NCI-H510A (cell line): ENCODE measurements at regions not wholly inside any gene's neighbourhood (a gene's known extent, or its start where the extent isn't known, plus 50 kb on each side); places are given as distances from the start of the nearest gene placed in this dataset.
"Not testable (repeated sequence)": the region's sequence is repeated elsewhere in the genome, so short reads cannot be mapped to it uniquely, and the experiment has no call there.

Experiments used
- DNase-seq: peaks from one replicate; lab custom pipeline; 2025; lab: John Stamatoyannopoulos, UW

GRCh38 chr9:31808766-31809165 is 575.7 kb upstream of the ACO1 start:
- DNase-seq: no peak

GRCh38 chr9:31820426-31820825 is 564.0 kb upstream of the ACO1 start:
- no peak for DNase-seq

GRCh38 chr9:31821583-31821982 is 562.9 kb upstream of the ACO1 start:
- no peak for DNase-seq

- DNase-seq: no peak
Measured at GRCh38 chr9:31823365-31823764, 561.1 kb upstream of the ACO1 start.

- no peak for DNase-seq
Measured at GRCh38 chr9:31824860-31825259, 559.6 kb upstream of the ACO1 start.

- DNase-seq: no peak
Measured at GRCh38 chr9:31837211-31837610, 547.2 kb upstream of the ACO1 start.

GRCh38 chr9:31839273-31839672 is 545.2 kb upstream of the ACO1 start:
- no peak for DNase-seq

GRCh38 chr9:31840702-31841101 is 543.7 kb upstream of the ACO1 start:
- DNase-seq: no peak

- DNase-seq: no peak
Measured at GRCh38 chr9:31847963-31848362, 536.5 kb upstream of the ACO1 start.

- no peak for DNase-seq
Measured at GRCh38 chr9:31848505-31849285, 535.7 kb upstream of the ACO1 start.

- no peak for DNase-seq
Measured at GRCh38 chr9:31854187-31854586, 530.3 kb upstream of the ACO1 start.

- no peak for DNase-seq
Measured at GRCh38 chr9:31868830-31869229, 515.6 kb upstream of the ACO1 start.

GRCh38 chr9:31870276-31870675 is 514.2 kb upstream of the ACO1 start:
- no peak for DNase-seq

- no peak for DNase-seq
Measured at GRCh38 chr9:31873722-31874121, 510.7 kb upstream of the ACO1 start.

- DNase-seq: no peak
Measured at GRCh38 chr9:31894008-31894407, 490.4 kb upstream of the ACO1 start.

GRCh38 chr9:31908158-31908890 is 476.1 kb upstream of the ACO1 start:
- no peak for DNase-seq

- no peak for DNase-seq
Measured at GRCh38 chr9:31908891-31909480, 475.5 kb upstream of the ACO1 start.

- DNase-seq: no peak
Measured at GRCh38 chr9:31912636-31913035, 471.8 kb upstream of the ACO1 start.

GRCh38 chr9:31916591-31917241 is 467.7 kb upstream of the ACO1 start:
- DNase-seq: no peak

- not testable (repeated sequence) for DNase-seq
Measured at GRCh38 chr9:31937737-31938136, 446.7 kb upstream of the ACO1 start.

- DNase-seq: no peak
Measured at GRCh38 chr9:31950756-31951155, 433.7 kb upstream of the ACO1 start.

GRCh38 chr9:31958572-31958971 is 425.9 kb upstream of the ACO1 start:
- no peak for DNase-seq

- DNase-seq: no peak
Measured at GRCh38 chr9:31969552-31969951, 414.9 kb upstream of the ACO1 start.
